Fibroblast of lung (primary cell): ENCODE measurements at regions not wholly inside any gene's neighbourhood (a gene's known extent, or its start where the extent isn't known, plus 50 kb on each side); places are given as distances from the start of the nearest gene placed in this dataset.

Experiments
- DNase-seq, 2 donors: peaks; one replicate each; pipeline versions ENCODE4 v3.0.0 to v3.0.0-alpha.2; 2010; ENCODE audit warnings: low read depth in 2 of 2
- H2AFZ ChIP-seq: 2 replicates; pipeline ENCODE4 v1.5.1; 2012; ENCODE audit warnings: low read length, control low read depth, inconsistent platforms
- H3K27ac ChIP-seq: 2 replicates; pipeline ENCODE4 v1.5.1; 2011; ENCODE audit warnings: low read length, control low read depth; ENCODE audit not compliant: insufficient read depth
- H3K27me3 ChIP-seq: 2 replicates; pipeline ENCODE4 v1.5.1; 2011; ENCODE audit warnings: mild to moderate bottlenecking, low read length; ENCODE audit not compliant: control insufficient read depth, insufficient read depth
- H3K36me3 ChIP-seq: 2 replicates; pipeline ENCODE4 v1.5.1; 2011; ENCODE audit warnings: low read length; ENCODE audit not compliant: control insufficient read depth, insufficient read depth
- H3K4me1 ChIP-seq: 2 replicates; pipeline ENCODE4 v1.5.1; 2011; ENCODE audit warnings: low read length; ENCODE audit not compliant: control insufficient read depth, insufficient read depth; ENCODE audit errors: extremely low read depth
- H3K4me2 ChIP-seq: 2 replicates; pipeline ENCODE4 v1.5.1; 2011; ENCODE audit warnings: low read length, control low read depth; ENCODE audit not compliant: insufficient read depth; ENCODE audit errors: extremely low read depth
- H3K4me3 ChIP-seq, 4 experiments: fragments of 200-600 bp in 1 of 4; sonication (generic) in 1 of 4; replicated peaks in 1 of 4; 2 replicates each; pipeline ENCODE4 v1.5.1; 2011 to 2016; ENCODE audit warnings: low read length in 4 of 4, low read depth in 3 of 4, mild to moderate bottlenecking in 3 of 4, control low read depth in 2 of 4, inconsistent platforms in 1 of 4, mixed read lengths in 1 of 4; ENCODE audit not compliant: insufficient read depth in 1 of 4; ENCODE audit errors: control extremely low read depth in 1 of 4
- H3K79me2 ChIP-seq: 2 replicates; pipeline ENCODE4 v1.5.1; 2012; ENCODE audit warnings: mild to moderate bottlenecking, low read length, inconsistent platforms; ENCODE audit not compliant: control insufficient read depth, insufficient read depth
- H3K9ac ChIP-seq: 2 replicates; pipeline ENCODE4 v1.5.1; 2011; ENCODE audit warnings: mild to moderate bottlenecking, low read length, control low read depth; ENCODE audit not compliant: insufficient read depth
- H3K9me3 ChIP-seq: 2 replicates; pipeline ENCODE4 v1.5.1; 2012; ENCODE audit warnings: low read depth, low read length; ENCODE audit not compliant: control insufficient read depth, insufficient read depth
- H4K20me1 ChIP-seq: 2 replicates; pipeline ENCODE4 v1.5.1; 2011; ENCODE audit warnings: low read length; ENCODE audit not compliant: control insufficient read depth, insufficient read depth; ENCODE audit errors: extremely low read depth
- CTCF ChIP-seq, 2 donors: IDR thresholded peaks in 1 of 2; conservative IDR thresholded peaks in 1 of 2; 1 replicate in 1 of 2; 2 replicates in 1 of 2; pipeline ENCODE4 v1.5.1; 2011 to 2012; ENCODE audit warnings: low read length in 2 of 2, control low read depth in 1 of 2, inconsistent platforms in 1 of 2, low read depth in 1 of 2, mild to moderate bottlenecking in 1 of 2
- EZH2 ChIP-seq: IDR thresholded peaks from 2 replicates; pipeline ENCODE4 v1.5.1; 2012; ENCODE audit warnings: low read length, control low read depth, mild to moderate bottlenecking; ENCODE audit errors: missing control alignments

GRCh38 chr2:67322353-67323001 lies 74.7 kb upstream of the ETAA1 start:
- TF ChIP-seq CTCF (conservative IDR thresholded peaks at IDR 0.05 in 1 of 2, IDR thresholded peaks at IDR 0.05 in 1 of 2; ENCODE audit: low read depth in 1 of 2, low read length in 2 of 2) (peak; percentile 49 to 56), EZH2 (no peak)
- DNase-seq = peak; percentile 58 to 79
- no peak overlapping the region for H3K27ac ChIP-seq
- no peaks in the 10 kb centered on the region for H3K79me2 ChIP-seq
- no peaks in the 10 kb centered on the region for H3K9me3 ChIP-seq
- no peaks in the 10 kb centered on the region for H3K27me3 ChIP-seq
- H3K36me3 ChIP-seq = no peaks in the 10 kb centered on the region
- H3K4me2 ChIP-seq = peak overlapping the region; percentile 69
- no peaks in the 10 kb centered on the region for H4K20me1 ChIP-seq
- no peaks in the 10 kb centered on the region for H3K4me1 ChIP-seq
- H3K4me3 ChIP-seq = no peak overlapping the region
- peak overlapping the region; percentile 77 for H2AFZ ChIP-seq
- H3K9ac ChIP-seq = no peak overlapping the region

GRCh38 chr2:67323209-67323991 lies 73.7 kb upstream of the ETAA1 start:
- H3K27me3 ChIP-seq = no peaks in the 10 kb centered on the region
- H3K36me3 ChIP-seq = no peaks in the 10 kb centered on the region
- no peaks in the 10 kb centered on the region for H4K20me1 ChIP-seq
- peak in 1 of 2 donors; percentile 28 for DNase-seq
- no peak overlapping the region for H3K4me3 ChIP-seq
- H3K4me2 ChIP-seq = no peak overlapping the region
- no peaks in the 10 kb centered on the region for H3K9me3 ChIP-seq
- H3K4me1 ChIP-seq = no peaks in the 10 kb centered on the region
- H3K27ac ChIP-seq = no peak overlapping the region
- H3K9ac ChIP-seq = no peak overlapping the region
- TF ChIP-seq EZH2 = no peak
- TF ChIP-seq CTCF (conservative IDR thresholded peaks at IDR 0.05 in 1 of 2, IDR thresholded peaks at IDR 0.05 in 1 of 2; ENCODE audit: low read depth in 1 of 2, low read length in 2 of 2) = no peak
- H3K79me2 ChIP-seq = no peaks in the 10 kb centered on the region
- H2AFZ ChIP-seq = no peak overlapping the region

- H3K36me3 ChIP-seq = no peaks in the 10 kb centered on the region
- H2AFZ ChIP-seq = no peak overlapping the region
- no peaks in the 10 kb centered on the region for H3K4me1 ChIP-seq
- no peaks in the 10 kb centered on the region for H4K20me1 ChIP-seq
- no peaks in the 10 kb centered on the region for H3K27me3 ChIP-seq
- TF ChIP-seq EZH2 = no peak
- no peak for TF ChIP-seq CTCF (conservative IDR thresholded peaks at IDR 0.05 in 1 of 2, IDR thresholded peaks at IDR 0.05 in 1 of 2; ENCODE audit: low read depth in 1 of 2, low read length in 2 of 2)
- no peaks in the 10 kb centered on the region for H3K79me2 ChIP-seq
- H3K27ac ChIP-seq = no peak overlapping the region
- H3K9me3 ChIP-seq = no peaks in the 10 kb centered on the region
- no peak overlapping the region for H3K9ac ChIP-seq
- no peak overlapping the region for H3K4me2 ChIP-seq
- no peak for DNase-seq
- H3K4me3 ChIP-seq = no peak overlapping the region
Observed at GRCh38 chr2:67329513-67329912, 67.6 kb upstream of the ETAA1 start.
